ENCODE measurements at regions not wholly inside any gene's neighbourhood (a gene's known extent, or its start where the extent isn't known, plus 50 kb on each side); places are given as distances from the start of the nearest gene placed in this dataset.
A peak's percentile ranks its signal among the peaks of the same experiment; 100 is the strongest.

- Histone ChIP-seq H3K4me1 (peaks cover 0 to 5% of the 10 kb centered on the region in 2 donors), H3K4me3 (no peak overlapping the region), H3K36me3 (no peaks in the 10 kb centered on the region), H3K27ac (no peak overlapping the region), H3K27me3 (no peaks in the 10 kb centered on the region), H3K9me3 (no peaks in the 10 kb centered on the region)
- TF ChIP-seq CTCF (IDR thresholded peaks at IDR 0.05) = no peak
- DNase-seq = no peak
- intact Hi-C loops (cut with DNase I) = no loop called here
- ATAC-seq = no peak
Measured at GRCh38 chr10:89153971-89154370, 53.1 kb downstream of the CH25H start.

DNA sequence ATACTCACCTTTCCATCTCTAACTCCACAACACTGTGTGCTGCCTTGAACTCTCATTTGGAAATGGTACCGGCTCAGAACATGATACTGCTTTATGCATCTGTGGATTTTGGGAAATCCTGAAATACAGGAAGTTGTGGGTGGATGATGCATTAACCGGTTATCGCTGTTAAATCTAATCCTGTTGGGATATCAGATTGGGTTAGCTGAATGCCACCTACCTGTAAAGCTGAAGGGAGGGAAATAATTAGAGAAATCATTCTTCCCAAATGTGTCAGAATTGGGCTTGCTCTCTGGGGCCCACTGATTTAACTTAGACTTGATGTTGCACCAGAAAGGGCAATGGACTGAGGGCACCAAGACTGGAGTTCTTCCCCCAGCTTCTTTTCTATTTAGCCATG is 54.0 kb downstream of the CH25H start:
- DNase-seq (no peak), ATAC-seq (no peak)
- no peak for TF ChIP-seq CTCF (IDR thresholded peaks at IDR 0.05)
- H3K4me3 ChIP-seq = no peak overlapping the region
- peaks cover 0 to 5% of the 10 kb centered on the region in 2 donors for H3K4me1 ChIP-seq
- no peak overlapping the region for H3K27ac ChIP-seq
- no peaks in the 10 kb centered on the region for H3K36me3 ChIP-seq
- intact Hi-C loops (cut with DNase I) = no loop called here
- H3K27me3 ChIP-seq = no peaks in the 10 kb centered on the region
- no peaks in the 10 kb centered on the region for H3K9me3 ChIP-seq

DNA sequence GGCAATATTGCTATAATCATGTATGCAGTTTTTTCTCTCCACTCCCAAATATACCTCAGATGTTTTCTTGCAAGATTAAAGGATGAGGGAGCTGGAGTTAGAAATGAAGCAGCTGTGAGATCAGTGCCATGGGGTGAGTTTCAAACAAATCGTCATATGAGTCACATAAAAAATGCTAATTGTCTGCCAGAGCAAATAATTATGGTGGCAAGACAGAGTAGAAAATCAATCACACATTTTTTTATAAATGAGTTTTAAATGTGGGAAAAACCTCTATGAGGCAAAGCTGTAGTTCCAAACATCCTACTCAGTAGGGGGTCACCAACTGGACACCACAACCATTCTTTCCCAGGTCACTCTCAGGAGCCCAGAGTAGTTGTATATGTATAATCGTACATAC is 55.3 kb downstream of the CH25H start:
- Histone ChIP-seq H3K4me3 (no peak overlapping the region), H3K9me3 (no peaks in the 10 kb centered on the region), H3K27ac (no peak overlapping the region), H3K27me3 (no peaks in the 10 kb centered on the region), H3K36me3 (no peaks in the 10 kb centered on the region), H3K4me1 (peaks cover 0 to 4% of the 10 kb centered on the region in 2 donors)
- intact Hi-C loops (cut with DNase I) = no loop called here
- DNase-seq (no peak), ATAC-seq (no peak)
- no peak for TF ChIP-seq CTCF (IDR thresholded peaks at IDR 0.05)

- H3K27me3 ChIP-seq = no peaks in the 10 kb centered on the region
- no peak overlapping the region for H3K4me3 ChIP-seq
- ATAC-seq = no peak
- no peaks in the 10 kb centered on the region for H3K4me1 ChIP-seq
- TF ChIP-seq CTCF (IDR thresholded peaks at IDR 0.05) = no peak
- intact Hi-C loops (cut with DNase I) = no loop called here
- no peaks in the 10 kb centered on the region for H3K36me3 ChIP-seq
- no peak overlapping the region for H3K27ac ChIP-seq
- H3K9me3 ChIP-seq = no peaks in the 10 kb centered on the region
- no peak for DNase-seq
Measured at GRCh38 chr10:89148061-89148460, 59.1 kb downstream of the CH25H start.

DNA sequence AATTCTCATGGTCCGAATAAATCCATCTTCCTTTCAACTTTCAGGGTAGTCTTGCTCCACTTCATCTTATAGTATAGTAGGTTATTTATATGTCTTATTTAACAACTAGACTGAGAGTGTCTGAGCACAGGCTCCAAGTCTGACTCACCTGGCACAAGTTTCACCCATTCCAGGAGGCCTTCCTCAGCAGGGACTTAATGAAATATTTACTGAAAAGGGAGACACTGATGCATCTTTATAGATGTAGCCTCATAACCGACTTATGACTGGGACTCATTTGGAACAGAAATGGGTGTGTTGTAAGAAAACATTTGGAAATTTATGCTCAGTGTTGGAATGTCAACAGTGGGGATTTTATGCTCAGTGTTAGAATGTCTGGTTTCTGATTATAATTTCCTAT is 59.9 kb downstream of the CH25H start:
- ATAC-seq (peak; percentile 49), DNase-seq (no peak)
- no peak for TF ChIP-seq CTCF (IDR thresholded peaks at IDR 0.05)
- Histone ChIP-seq H3K36me3 (no peaks in the 10 kb centered on the region), H3K4me1 (no peaks in the 10 kb centered on the region), H3K9me3 (no peaks in the 10 kb centered on the region), H3K27me3 (no peaks in the 10 kb centered on the region), H3K27ac (no peak overlapping the region), H3K4me3 (no peak overlapping the region)
- intact Hi-C loops (cut with DNase I) = no loop called here

Data from left lung (tissue), 4 donors.